Nephron progenitor cell (in vitro differentiated cells): ENCODE measurements at regions not wholly inside any gene's neighbourhood (a gene's known extent, or its start where the extent isn't known, plus 50 kb on each side); places are given as distances from the start of the nearest gene placed in this dataset.

Experiments used
- DNase-seq: peaks from one replicate; pipeline ENCODE4 v3.0.0; 2021
- H3K27ac Mint-ChIP-seq: 2 replicates; pipeline ENCODE4 v1.8.0; 2021; ENCODE audit warnings: mild to moderate bottlenecking, moderate library complexity, mixed read lengths
- H3K27me3 Mint-ChIP-seq: 2 replicates; pipeline ENCODE4 v1.8.0; 2021; ENCODE audit warnings: mild to moderate bottlenecking, low read depth, mixed read lengths; ENCODE audit not compliant: poor library complexity
- H3K36me3 Mint-ChIP-seq: 2 replicates; pipeline ENCODE4 v1.8.0; 2021; ENCODE audit warnings: low read depth, mixed read lengths
- H3K4me1 Mint-ChIP-seq: 2 replicates; pipeline ENCODE4 v1.8.0; 2021; ENCODE audit warnings: mixed read lengths
- H3K4me3 Mint-ChIP-seq: 2 replicates; pipeline ENCODE4 v1.8.0; 2021; ENCODE audit warnings: mild to moderate bottlenecking, moderate library complexity, mixed read lengths
- H3K9me3 Mint-ChIP-seq: 2 replicates; pipeline ENCODE4 v1.8.0; 2021; ENCODE audit warnings: mild to moderate bottlenecking, moderate library complexity, mixed read lengths
- TF ChIP-seq, protein P1 (sequence below): fragments of 200-600 bp; sonication (generic); IDR thresholded peaks from 2 replicates; pipeline ENCODE4 v1.5.0; 2021; ENCODE audit warnings: antibody characterized with exemption

DNA sequence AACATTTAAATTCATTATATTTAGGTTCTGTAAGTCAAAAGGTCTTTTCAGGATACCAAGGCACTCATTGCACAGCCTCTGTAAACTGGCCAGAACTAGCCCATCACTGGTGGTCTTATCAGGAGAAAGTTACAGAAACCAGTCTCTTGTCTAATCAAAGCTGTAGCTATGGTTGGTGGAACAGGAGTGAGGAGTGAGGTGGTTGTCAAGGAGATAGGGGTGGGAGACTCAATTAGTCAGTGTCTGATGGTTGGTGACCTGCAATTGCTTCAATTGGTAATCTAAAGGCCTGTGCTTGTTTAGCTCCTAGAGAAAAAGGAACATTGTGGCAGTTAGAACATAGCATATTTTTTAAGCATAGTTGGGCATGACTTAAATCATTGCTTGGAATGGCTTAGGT, 458.6 kb upstream of the CDH2 start:
- Mint-ChIP-seq H3K27me3 (no peaks in the 10 kb centered on the region), H3K4me3 (no peak overlapping the region), H3K4me1 (peaks cover 7% of the 10 kb centered on the region), H3K9me3 (peaks cover 13% of the 10 kb centered on the region), H3K36me3 (no peaks in the 10 kb centered on the region), H3K27ac (no peak overlapping the region)
- TF ChIP-seq, protein P1, sequence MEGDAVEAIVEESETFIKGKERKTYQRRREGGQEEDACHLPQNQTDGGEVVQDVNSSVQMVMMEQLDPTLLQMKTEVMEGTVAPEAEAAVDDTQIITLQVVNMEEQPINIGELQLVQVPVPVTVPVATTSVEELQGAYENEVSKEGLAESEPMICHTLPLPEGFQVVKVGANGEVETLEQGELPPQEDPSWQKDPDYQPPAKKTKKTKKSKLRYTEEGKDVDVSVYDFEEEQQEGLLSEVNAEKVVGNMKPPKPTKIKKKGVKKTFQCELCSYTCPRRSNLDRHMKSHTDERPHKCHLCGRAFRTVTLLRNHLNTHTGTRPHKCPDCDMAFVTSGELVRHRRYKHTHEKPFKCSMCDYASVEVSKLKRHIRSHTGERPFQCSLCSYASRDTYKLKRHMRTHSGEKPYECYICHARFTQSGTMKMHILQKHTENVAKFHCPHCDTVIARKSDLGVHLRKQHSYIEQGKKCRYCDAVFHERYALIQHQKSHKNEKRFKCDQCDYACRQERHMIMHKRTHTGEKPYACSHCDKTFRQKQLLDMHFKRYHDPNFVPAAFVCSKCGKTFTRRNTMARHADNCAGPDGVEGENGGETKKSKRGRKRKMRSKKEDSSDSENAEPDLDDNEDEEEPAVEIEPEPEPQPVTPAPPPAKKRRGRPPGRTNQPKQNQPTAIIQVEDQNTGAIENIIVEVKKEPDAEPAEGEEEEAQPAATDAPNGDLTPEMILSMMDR: no peak
- DNase-seq: no peak

DNA sequence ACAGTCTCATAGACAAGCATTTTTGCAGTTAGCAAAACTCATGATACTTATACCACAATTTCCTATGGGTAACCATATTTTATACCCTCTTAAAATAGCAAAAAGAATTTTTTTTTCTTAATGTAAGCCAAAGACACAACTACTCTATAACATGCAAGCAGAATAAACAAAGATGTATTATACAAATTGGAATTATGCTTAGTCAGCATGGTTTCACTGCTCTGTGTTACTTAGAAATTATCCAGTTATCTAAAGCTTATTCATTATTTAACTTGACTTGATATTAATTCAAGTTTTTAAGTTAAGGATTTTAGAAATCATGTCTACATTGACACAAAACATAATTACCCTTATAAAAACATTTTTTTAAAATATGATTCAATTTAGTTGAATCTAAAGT, 449.8 kb upstream of the CDH2 start:
- Mint-ChIP-seq H3K27ac (no peak overlapping the region), H3K9me3 (no peaks in the 10 kb centered on the region), H3K4me3 (no peak overlapping the region), H3K36me3 (no peaks in the 10 kb centered on the region), H3K27me3 (no peaks in the 10 kb centered on the region), H3K4me1 (no peaks in the 10 kb centered on the region)
- DNase-seq: no peak
- TF ChIP-seq, protein P1: no peak

DNA sequence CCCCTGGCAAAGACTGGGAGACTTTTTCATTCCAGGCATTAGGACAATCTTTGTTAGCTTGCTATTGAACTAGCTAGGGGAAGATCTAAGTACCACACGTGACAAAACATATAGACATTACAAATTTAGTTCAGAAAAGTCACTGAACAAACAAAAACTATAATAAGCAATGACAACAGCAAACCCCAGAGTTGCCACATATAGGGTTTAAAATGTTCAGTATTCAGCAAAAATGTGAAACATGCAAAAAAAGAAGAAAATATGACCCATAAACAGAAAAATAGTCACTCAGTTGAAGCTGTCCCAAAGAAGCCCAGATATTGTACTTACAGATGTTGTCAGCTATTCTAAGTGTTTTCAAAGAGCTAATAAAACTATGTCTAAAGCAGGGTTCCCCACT, 431.1 kb upstream of the CDH2 start:
- Mint-ChIP-seq H3K36me3 (no peaks in the 10 kb centered on the region), H3K27me3 (no peaks in the 10 kb centered on the region), H3K9me3 (no peaks in the 10 kb centered on the region), H3K4me3 (no peak overlapping the region), H3K4me1 (no peaks in the 10 kb centered on the region), H3K27ac (no peak overlapping the region)
- TF ChIP-seq, protein P1: no peak
- DNase-seq: no peak

DNA sequence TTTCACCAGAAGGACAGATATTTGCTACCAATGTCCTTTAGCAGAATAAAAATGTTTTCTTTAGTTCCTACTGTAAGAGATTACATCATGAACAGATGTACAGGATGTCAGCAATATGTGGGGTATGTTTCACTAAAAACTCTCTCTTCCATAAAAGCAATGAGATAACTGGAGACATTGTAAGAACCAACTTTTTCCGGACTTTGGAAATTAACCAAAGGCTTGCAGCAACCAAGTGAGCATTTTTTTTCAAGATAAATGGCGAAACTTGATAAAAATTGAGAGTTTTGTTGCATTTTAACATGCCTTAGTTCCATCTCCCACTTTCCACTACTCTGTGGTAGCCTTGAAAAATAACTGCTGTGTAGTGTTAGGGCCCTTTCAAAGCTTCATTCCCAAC, 429.8 kb upstream of the CDH2 start:
- Mint-ChIP-seq H3K36me3 (no peaks in the 10 kb centered on the region), H3K4me1 (no peaks in the 10 kb centered on the region), H3K9me3 (no peaks in the 10 kb centered on the region), H3K4me3 (no peak overlapping the region), H3K27me3 (no peaks in the 10 kb centered on the region), H3K27ac (no peak overlapping the region)
- TF ChIP-seq, protein P1: no peak
- DNase-seq: no peak

DNA sequence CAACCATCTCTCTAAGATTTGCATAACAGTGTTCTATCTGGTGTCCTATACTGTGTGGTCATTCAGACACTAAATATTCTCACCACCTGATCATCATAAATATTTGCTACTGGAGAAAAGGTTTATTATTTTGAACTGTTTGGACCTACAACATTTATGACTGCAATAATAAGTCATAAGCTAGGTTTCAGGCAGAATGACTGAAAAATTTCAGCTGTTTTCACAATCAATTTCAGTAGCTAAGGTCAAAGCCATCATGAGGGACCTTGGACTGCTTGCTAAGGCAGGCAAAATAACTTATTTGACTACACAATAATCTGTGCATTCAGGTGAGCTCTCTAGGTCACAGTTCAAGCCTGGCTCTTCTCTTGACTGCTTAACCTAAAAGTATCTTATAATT, 425.5 kb upstream of the CDH2 start:
- Mint-ChIP-seq H3K4me3 (no peak overlapping the region), H3K27ac (no peak overlapping the region), H3K27me3 (no peaks in the 10 kb centered on the region), H3K9me3 (peaks cover 27% of the 10 kb centered on the region), H3K36me3 (peaks cover 9% of the 10 kb centered on the region), H3K4me1 (no peaks in the 10 kb centered on the region)
- DNase-seq: no peak
- TF ChIP-seq, protein P1: no peak

DNA sequence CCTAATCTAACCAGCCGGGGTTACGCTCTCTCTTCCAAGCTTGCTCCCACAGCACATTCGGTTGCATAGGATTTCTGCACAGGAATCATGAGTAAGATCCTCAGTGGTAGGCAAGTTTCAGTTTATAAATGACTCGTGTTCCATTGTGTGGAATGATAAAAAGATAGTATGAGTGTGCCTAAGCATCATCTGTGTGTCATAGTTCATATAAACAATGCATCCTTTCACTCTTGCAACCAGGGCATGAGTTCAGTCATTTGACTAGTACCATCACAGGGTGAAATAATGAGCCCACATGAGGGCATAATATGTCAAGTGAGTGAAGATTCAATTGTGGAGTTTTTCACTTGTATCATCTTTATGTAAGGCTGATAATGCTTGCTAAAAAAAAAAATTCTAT, 417.1 kb upstream of the CDH2 start:
- TF ChIP-seq, protein P1: no peak
- H3K4me1 Mint-ChIP-seq: no peaks in the 10 kb centered on the region
- no peaks in the 10 kb centered on the region for H3K27me3 Mint-ChIP-seq
- peaks cover 2% of the 10 kb centered on the region for H3K36me3 Mint-ChIP-seq
- DNase-seq: no peak
- peaks cover 4% of the 10 kb centered on the region for H3K9me3 Mint-ChIP-seq
- H3K4me3 Mint-ChIP-seq: no peak overlapping the region
- no peak overlapping the region for H3K27ac Mint-ChIP-seq
